Cardiac muscle cell (in vitro differentiated cells and primary cell): ENCODE measurements at regions not wholly inside any gene's neighbourhood (a gene's known extent, or its start where the extent isn't known, plus 50 kb on each side); places are given as distances from the start of the nearest gene placed in this dataset.
A peak's percentile ranks its signal among the peaks of the same experiment; 100 is the strongest.

Experiments
- DNase-seq, 2 donors: peaks; one replicate each; pipeline versions ENCODE4 v3.0.0 to v3.0.0-alpha.2; 2010 to 2017; ENCODE audit warnings: low read depth in 1 of 2, low spot score in 1 of 2
- H3K27ac ChIP-seq: fragments of 200-600 bp; sonication (generic); 2 replicates; pipeline ENCODE4 v1.5.1; 2016
- H3K27me3 ChIP-seq: fragments of 200-600 bp; sonication (generic); 2 replicates; pipeline ENCODE4 v1.6.0; 2016; ENCODE audit warnings: control low read depth
- H3K36me3 ChIP-seq: fragments of 200-600 bp; sonication (generic); 2 replicates; pipeline ENCODE4 v1.5.1; 2016; ENCODE audit warnings: control low read depth
- H3K4me1 ChIP-seq: fragments of 200-600 bp; sonication (generic); 2 replicates; pipeline ENCODE4 v1.8.1; 2017; ENCODE audit warnings: low read depth, mild to moderate bottlenecking, mixed run types
- H3K4me3 ChIP-seq: fragments of 200-600 bp; sonication (generic); 2 replicates; pipeline ENCODE4 v1.5.1; 2016; ENCODE audit warnings: mild to moderate bottlenecking
- H3K9me3 ChIP-seq: fragments of 200-600 bp; sonication (generic); 2 replicates; pipeline ENCODE4 v1.5.1; 2017; ENCODE audit warnings: low read depth, mild to moderate bottlenecking, control low read depth
- TF ChIP-seq, protein P1 (sequence below): IDR thresholded peaks from 2 replicates; pipeline ENCODE4 v1.5.1; 2012; ENCODE audit warnings: low read depth, mild to moderate bottlenecking, low read length

DNA sequence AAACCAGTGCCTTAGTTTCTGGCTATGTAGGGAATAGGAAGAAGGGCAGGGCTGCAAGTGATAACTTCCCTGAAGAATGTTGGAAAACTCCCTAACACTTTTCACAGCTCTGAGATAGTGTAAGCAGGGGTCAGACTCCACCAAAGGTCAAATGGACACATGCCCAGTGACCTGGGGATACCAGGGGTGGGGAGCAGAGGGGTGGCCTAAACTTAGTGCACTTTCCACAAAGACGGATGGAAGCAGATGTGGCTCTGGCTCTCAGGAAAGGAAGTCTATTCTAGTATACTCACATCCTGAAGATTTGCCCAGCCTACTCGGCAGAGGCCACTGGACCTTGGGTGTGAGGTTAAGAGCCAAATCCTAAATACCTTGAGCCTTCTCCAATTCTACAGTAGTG, 285.8 kb downstream of the NUAK1 start:
- H3K4me3 ChIP-seq = no peak overlapping the region
- H3K9me3 ChIP-seq = no peaks in the 10 kb centered on the region
- DNase-seq = peak in 1 of 2 donors; percentile 9
- no peaks in the 10 kb centered on the region for H3K27me3 ChIP-seq
- no peak overlapping the region for H3K27ac ChIP-seq
- TF ChIP-seq, protein P1, sequence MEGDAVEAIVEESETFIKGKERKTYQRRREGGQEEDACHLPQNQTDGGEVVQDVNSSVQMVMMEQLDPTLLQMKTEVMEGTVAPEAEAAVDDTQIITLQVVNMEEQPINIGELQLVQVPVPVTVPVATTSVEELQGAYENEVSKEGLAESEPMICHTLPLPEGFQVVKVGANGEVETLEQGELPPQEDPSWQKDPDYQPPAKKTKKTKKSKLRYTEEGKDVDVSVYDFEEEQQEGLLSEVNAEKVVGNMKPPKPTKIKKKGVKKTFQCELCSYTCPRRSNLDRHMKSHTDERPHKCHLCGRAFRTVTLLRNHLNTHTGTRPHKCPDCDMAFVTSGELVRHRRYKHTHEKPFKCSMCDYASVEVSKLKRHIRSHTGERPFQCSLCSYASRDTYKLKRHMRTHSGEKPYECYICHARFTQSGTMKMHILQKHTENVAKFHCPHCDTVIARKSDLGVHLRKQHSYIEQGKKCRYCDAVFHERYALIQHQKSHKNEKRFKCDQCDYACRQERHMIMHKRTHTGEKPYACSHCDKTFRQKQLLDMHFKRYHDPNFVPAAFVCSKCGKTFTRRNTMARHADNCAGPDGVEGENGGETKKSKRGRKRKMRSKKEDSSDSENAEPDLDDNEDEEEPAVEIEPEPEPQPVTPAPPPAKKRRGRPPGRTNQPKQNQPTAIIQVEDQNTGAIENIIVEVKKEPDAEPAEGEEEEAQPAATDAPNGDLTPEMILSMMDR = no peak
- H3K4me1 ChIP-seq = no peaks in the 10 kb centered on the region
- H3K36me3 ChIP-seq = no peaks in the 10 kb centered on the region

DNA sequence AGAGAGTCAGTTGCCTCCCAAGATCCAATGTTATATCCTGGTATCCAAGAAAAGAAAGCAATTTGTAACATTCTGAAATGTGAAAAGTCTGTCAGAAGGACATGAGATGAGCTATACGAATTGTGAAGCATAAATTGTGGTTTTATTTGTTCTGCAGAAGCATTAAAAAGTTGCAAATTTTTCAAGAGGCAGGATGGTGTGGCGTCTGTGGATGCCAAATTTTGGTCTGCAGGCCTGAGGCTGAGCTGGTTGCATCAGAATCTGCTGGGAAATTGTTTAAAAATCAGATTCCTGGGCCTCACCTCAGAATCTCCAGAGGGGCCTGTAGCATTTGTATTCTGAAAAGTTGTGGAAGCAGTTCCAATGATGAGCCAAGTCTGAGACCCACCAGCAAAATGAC, 284.7 kb downstream of the NUAK1 start:
- no peak overlapping the region for H3K4me3 ChIP-seq
- H3K36me3 ChIP-seq = no peaks in the 10 kb centered on the region
- TF ChIP-seq, protein P1 = no peak
- no peaks in the 10 kb centered on the region for H3K4me1 ChIP-seq
- no peak overlapping the region for H3K27ac ChIP-seq
- no peak for DNase-seq
- no peaks in the 10 kb centered on the region for H3K9me3 ChIP-seq
- no peaks in the 10 kb centered on the region for H3K27me3 ChIP-seq

DNA sequence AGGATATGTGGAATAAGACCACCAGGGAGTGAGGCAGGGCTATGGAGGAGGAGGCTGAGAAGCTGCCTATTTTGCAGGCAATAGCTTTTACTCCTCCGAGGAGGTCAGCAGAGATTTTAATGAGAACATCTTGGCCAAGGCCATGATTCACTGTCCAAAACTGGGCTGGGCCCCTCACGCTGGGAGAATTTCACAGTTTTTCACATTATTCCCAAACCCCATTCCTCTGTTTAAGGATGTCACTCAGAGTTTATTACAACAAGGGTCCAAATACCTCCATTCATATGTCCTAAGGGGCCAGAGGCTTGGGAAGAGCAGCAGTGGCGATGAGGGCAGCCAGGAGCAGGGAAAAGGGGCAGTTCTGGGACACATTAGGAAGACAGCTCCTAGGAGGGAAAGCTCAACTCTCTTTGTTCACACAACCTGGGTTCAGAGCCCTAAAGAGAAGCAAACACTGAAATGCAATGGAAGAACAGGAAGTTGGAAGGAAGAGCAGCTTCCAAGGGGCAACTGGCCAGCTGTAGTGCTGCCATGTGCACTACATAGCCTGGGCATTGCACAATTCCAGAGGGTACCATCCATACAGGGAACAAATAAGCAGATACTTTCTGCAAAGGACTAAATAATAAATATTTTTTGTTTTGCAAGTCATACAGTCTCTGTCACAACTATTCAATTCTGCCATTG, 283.2 kb downstream of the NUAK1 start:
- H3K36me3 ChIP-seq = no peaks in the 10 kb centered on the region

DNA sequence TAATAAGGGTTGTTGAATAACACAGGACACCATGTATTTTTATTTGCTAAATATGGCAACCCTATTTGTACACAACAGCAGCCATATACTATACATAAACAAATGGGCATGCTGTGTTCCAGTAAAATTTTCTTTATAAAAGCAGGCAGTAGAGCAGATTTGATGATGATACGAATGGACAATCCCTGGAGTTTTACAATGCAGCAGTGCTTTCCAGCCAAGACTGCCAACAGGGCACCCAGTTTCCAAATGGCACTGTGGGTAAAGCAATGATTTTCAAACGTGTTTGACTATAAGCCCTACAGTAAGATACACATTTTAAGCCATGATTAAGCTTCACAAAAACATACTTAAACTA, 282.7 kb downstream of the NUAK1 start:
- H3K4me1 ChIP-seq = no peaks in the 10 kb centered on the region
- no peak for DNase-seq
- H3K27me3 ChIP-seq = no peaks in the 10 kb centered on the region
- H3K9me3 ChIP-seq = no peaks in the 10 kb centered on the region
- no peak overlapping the region for H3K27ac ChIP-seq
- no peak overlapping the region for H3K4me3 ChIP-seq
- no peaks in the 10 kb centered on the region for H3K36me3 ChIP-seq
- TF ChIP-seq, protein P1 = no peak

More for the DNA sequence above, 283.2 kb downstream of the NUAK1 start:
- no peak overlapping the region for H3K27ac ChIP-seq
- no peaks in the 10 kb centered on the region for H3K9me3 ChIP-seq
- TF ChIP-seq, protein P1 = no peak
- no peaks in the 10 kb centered on the region for H3K27me3 ChIP-seq
- DNase-seq = peak in 1 of 2 donors; percentile 13
- no peak overlapping the region for H3K4me3 ChIP-seq
- no peaks in the 10 kb centered on the region for H3K4me1 ChIP-seq

DNA sequence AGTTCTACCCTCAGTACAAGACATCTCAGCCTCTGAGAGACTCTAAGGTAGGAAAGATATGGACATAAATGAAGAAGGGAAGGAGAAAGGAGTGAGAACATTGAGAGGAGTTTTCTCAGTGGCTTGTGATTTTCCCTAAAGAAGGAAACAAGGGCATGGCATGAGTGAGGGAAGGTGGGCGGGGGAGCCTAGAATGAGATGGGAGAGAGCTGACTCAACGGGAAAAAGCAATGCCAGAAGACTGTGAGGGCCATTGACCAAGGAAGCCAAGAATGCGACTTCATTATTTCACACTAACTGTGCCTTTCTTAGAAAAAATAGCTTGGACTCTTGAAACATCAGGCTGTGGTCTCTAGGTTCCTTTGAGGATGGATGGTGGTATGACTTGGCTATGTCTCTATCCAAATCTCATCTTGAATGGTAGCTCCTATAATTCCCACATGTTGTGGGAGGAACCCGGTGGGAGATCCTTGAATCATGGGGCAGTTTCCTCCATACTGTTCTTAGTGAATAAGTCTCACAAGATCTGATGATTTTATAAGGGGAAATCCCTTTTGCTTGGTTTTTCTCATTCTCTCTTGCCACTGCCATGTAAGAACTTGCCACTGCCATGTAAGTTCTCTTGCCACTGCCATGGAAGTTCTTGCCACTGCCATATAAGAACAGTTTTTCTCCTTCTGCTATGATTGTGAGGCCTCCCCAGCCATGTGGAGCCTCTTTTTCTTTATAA, 279.6 kb downstream of the NUAK1 start:
- H3K27ac ChIP-seq = no peak overlapping the region
- H3K9me3 ChIP-seq = no peaks in the 10 kb centered on the region
- H3K27me3 ChIP-seq = no peaks in the 10 kb centered on the region
- TF ChIP-seq, protein P1 = no peak
- no peaks in the 10 kb centered on the region for H3K36me3 ChIP-seq
- DNase-seq = no peak
- H3K4me1 ChIP-seq = no peaks in the 10 kb centered on the region
- H3K4me3 ChIP-seq = no peak overlapping the region
